22Rv1 (cell line): ENCODE measurements at regions not wholly inside any gene's neighbourhood (a gene's known extent, or its start where the extent isn't known, plus 50 kb on each side); places are given as distances from the start of the nearest gene placed in this dataset.
"Not testable (repeated sequence)": the region's sequence is repeated elsewhere in the genome, so short reads cannot be mapped to it uniquely, and the experiment has no call there.

Experiments
- H3K27ac ChIP-seq: fragments of 450-650 bp; 2 replicates; pipeline ENCODE4 v1.5.1; 2017
- CTCF ChIP-seq: fragments of 450-650 bp; IDR thresholded peaks from 2 replicates; pipeline ENCODE4 v1.5.1; 2017; ENCODE audit warnings: mild to moderate bottlenecking
- ZFX ChIP-seq: fragments of 450-650 bp; IDR thresholded peaks from 2 replicates; pipeline ENCODE4 v1.6.1; 2017; ENCODE audit warnings: antibody characterized with exemption, borderline replicate concordance

- no peak overlapping the region for H3K27ac ChIP-seq
- TF ChIP-seq CTCF (no peak), ZFX (no peak)
These were observed 619.3 kb downstream of the TP53TG3F start for GRCh38 chr16:34078691-34079090.

GRCh38 chr16:34085038-34085437 lies 625.6 kb downstream of the TP53TG3F start:
- H3K27ac ChIP-seq, result not testable (repeated sequence)

GRCh38 chr16:34095006-34095405 lies 635.6 kb downstream of the TP53TG3F start:
- not testable (repeated sequence) for H3K27ac ChIP-seq

- H3K27ac ChIP-seq, result not testable (repeated sequence)
These were observed 637.5 kb downstream of the TP53TG3F start for GRCh38 chr16:34096911-34097310.

GRCh38 chr16:34097326-34097725 lies 637.9 kb downstream of the TP53TG3F start:
- not testable (repeated sequence) for H3K27ac ChIP-seq

- not testable (repeated sequence) for H3K27ac ChIP-seq
These were observed 638.6 kb downstream of the TP53TG3F start for GRCh38 chr16:34098033-34098432.

- not testable (repeated sequence) for H3K27ac ChIP-seq
These were observed 639.6 kb downstream of the TP53TG3F start for GRCh38 chr16:34099028-34099427.
